GM21723 (cell line): ENCODE measurements at regions not wholly inside any gene's neighbourhood (a gene's known extent, or its start where the extent isn't known, plus 50 kb on each side); places are given as distances from the start of the nearest gene placed in this dataset.
"Not testable (repeated sequence)": the region's sequence is repeated elsewhere in the genome, so short reads cannot be mapped to it uniquely, and the experiment has no call there.

ENCODE experiments used
- ATAC-seq: cut with Tn5 transposase; IDR thresholded peaks from one replicate; pipeline ENCODE4 v1.9.1; 2021; ENCODE audit warnings: mild to moderate bottlenecking, moderate library complexity; ENCODE audit not compliant: unreplicated experiment

- ATAC-seq, result not testable (repeated sequence)
Observed at GRCh38 chr10:60523371-60523770, 133.7 kb upstream of the ANK3 start.

- no peak for ATAC-seq
Observed at GRCh38 chr10:60522617-60523016, 132.9 kb upstream of the ANK3 start.

GRCh38 chr10:60521974-60522405 is 132.3 kb upstream of the ANK3 start:
- ATAC-seq, result peak; percentile 74

GRCh38 chr10:60518745-60519144 is 129.1 kb upstream of the ANK3 start:
- ATAC-seq, result no peak

- no peak for ATAC-seq
Observed at GRCh38 chr10:60517805-60518204, 128.1 kb upstream of the ANK3 start.

- peak; percentile 59 for ATAC-seq
Observed at GRCh38 chr10:60513281-60513680, 123.6 kb upstream of the ANK3 start.

GRCh38 chr10:60511477-60512229 is 122.0 kb upstream of the ANK3 start:
- ATAC-seq, result no peak

- no peak for ATAC-seq
Observed at GRCh38 chr10:60508831-60509230, 119.2 kb upstream of the ANK3 start.

- no peak for ATAC-seq
Observed at GRCh38 chr10:60508037-60508436, 118.4 kb upstream of the ANK3 start.

- no peak for ATAC-seq
Observed at GRCh38 chr10:60502621-60503020, 112.9 kb upstream of the ANK3 start.

- no peak for ATAC-seq
Observed at GRCh38 chr10:60498985-60499384, 109.3 kb upstream of the ANK3 start.

GRCh38 chr10:60497364-60497763 is 107.7 kb upstream of the ANK3 start:
- no peak for ATAC-seq

- ATAC-seq, result no peak
Observed at GRCh38 chr10:60496181-60496580, 106.5 kb upstream of the ANK3 start.

GRCh38 chr10:60495338-60496055 is 105.8 kb upstream of the ANK3 start:
- no peak for ATAC-seq

GRCh38 chr10:60494774-60495173 is 105.1 kb upstream of the ANK3 start:
- ATAC-seq, result no peak

GRCh38 chr10:60491162-60491561 is 101.5 kb upstream of the ANK3 start:
- no peak for ATAC-seq

- no peak for ATAC-seq
Observed at GRCh38 chr10:60490013-60490412, 100.3 kb upstream of the ANK3 start.

- no peak for ATAC-seq
Observed at GRCh38 chr10:60488111-60488669, 98.5 kb upstream of the ANK3 start.

- no peak for ATAC-seq
Observed at GRCh38 chr10:60487543-60487942, 97.9 kb upstream of the ANK3 start.

- no peak for ATAC-seq
Observed at GRCh38 chr10:60485025-60485424, 95.3 kb upstream of the ANK3 start.

GRCh38 chr10:60480865-60481563 is 91.3 kb upstream of the ANK3 start:
- ATAC-seq, result no peak
